Ishikawa (cell line): ENCODE measurements at regions not wholly inside any gene's neighbourhood (a gene's known extent, or its start where the extent isn't known, plus 50 kb on each side); places are given as distances from the start of the nearest gene placed in this dataset.

ENCODE experiments used
- CEBPB ChIP-seq: IDR thresholded peaks from 2 replicates; pipeline ENCODE4 v1.6.1; 2012
- EP300 ChIP-seq: IDR thresholded peaks from 2 replicates; pipeline ENCODE4 v1.6.1; 2012; ENCODE audit warnings: borderline replicate concordance
- MAX ChIP-seq: IDR thresholded peaks from 2 replicates; pipeline ENCODE4 v1.6.1; 2012
- NFIC ChIP-seq: IDR thresholded peaks from 2 replicates; pipeline ENCODE4 v1.6.1; 2012
- RAD21 ChIP-seq: IDR thresholded peaks from 2 replicates; pipeline ENCODE4 v1.6.1; 2012; ENCODE audit warnings: low read depth
- TAF1 ChIP-seq: IDR thresholded peaks from 2 replicates; pipeline ENCODE4 v1.6.1; 2012; ENCODE audit warnings: low read depth, mild to moderate bottlenecking
- TCF12 ChIP-seq: IDR thresholded peaks from 2 replicates; pipeline ENCODE4 v1.6.1; 2012; ENCODE audit warnings: low read depth
- USF1 ChIP-seq: IDR thresholded peaks from 2 replicates; pipeline ENCODE4 v1.6.1; 2012
- YY1 ChIP-seq: IDR thresholded peaks from 2 replicates; pipeline ENCODE4 v1.6.1; 2012; ENCODE audit warnings: low read depth
- TF ChIP-seq, protein P1 (sequence below): IDR thresholded peaks from 2 replicates; pipeline ENCODE4 v1.6.1; 2012; ENCODE audit warnings: low read depth, mild to moderate bottlenecking

- TF ChIP-seq RAD21 (no peak), EP300 (no peak), USF1 (no peak), TCF12 (no peak), MAX (no peak), CEBPB (no peak), NFIC (no peak), TAF1 (no peak), YY1 (no peak)
- TF ChIP-seq, protein P1, sequence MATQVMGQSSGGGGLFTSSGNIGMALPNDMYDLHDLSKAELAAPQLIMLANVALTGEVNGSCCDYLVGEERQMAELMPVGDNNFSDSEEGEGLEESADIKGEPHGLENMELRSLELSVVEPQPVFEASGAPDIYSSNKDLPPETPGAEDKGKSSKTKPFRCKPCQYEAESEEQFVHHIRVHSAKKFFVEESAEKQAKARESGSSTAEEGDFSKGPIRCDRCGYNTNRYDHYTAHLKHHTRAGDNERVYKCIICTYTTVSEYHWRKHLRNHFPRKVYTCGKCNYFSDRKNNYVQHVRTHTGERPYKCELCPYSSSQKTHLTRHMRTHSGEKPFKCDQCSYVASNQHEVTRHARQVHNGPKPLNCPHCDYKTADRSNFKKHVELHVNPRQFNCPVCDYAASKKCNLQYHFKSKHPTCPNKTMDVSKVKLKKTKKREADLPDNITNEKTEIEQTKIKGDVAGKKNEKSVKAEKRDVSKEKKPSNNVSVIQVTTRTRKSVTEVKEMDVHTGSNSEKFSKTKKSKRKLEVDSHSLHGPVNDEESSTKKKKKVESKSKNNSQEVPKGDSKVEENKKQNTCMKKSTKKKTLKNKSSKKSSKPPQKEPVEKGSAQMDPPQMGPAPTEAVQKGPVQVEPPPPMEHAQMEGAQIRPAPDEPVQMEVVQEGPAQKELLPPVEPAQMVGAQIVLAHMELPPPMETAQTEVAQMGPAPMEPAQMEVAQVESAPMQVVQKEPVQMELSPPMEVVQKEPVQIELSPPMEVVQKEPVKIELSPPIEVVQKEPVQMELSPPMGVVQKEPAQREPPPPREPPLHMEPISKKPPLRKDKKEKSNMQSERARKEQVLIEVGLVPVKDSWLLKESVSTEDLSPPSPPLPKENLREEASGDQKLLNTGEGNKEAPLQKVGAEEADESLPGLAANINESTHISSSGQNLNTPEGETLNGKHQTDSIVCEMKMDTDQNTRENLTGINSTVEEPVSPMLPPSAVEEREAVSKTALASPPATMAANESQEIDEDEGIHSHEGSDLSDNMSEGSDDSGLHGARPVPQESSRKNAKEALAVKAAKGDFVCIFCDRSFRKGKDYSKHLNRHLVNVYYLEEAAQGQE = no peak
These were observed 464.8 kb upstream of the RGS6 start for GRCh38 chr14:71467361-71467811.
